Caki2 (cell line): ENCODE measurements at regions not wholly inside any gene's neighbourhood (a gene's known extent, or its start where the extent isn't known, plus 50 kb on each side); places are given as distances from the start of the nearest gene placed in this dataset.

ENCODE experiments used
- DNase-seq: peaks from one replicate; pipeline ENCODE4 v3.0.0-alpha.2; 2015; ENCODE audit warnings: low read depth
- in situ Hi-C: cut with HindIII; loops from 2 replicates; pipeline ENCODE4 v1.10.0; 2016; ENCODE audit warnings: low sequenced_read_pairs, low pct_unique_long_range_greater_than_20kb, mixed read lengths

DNA sequence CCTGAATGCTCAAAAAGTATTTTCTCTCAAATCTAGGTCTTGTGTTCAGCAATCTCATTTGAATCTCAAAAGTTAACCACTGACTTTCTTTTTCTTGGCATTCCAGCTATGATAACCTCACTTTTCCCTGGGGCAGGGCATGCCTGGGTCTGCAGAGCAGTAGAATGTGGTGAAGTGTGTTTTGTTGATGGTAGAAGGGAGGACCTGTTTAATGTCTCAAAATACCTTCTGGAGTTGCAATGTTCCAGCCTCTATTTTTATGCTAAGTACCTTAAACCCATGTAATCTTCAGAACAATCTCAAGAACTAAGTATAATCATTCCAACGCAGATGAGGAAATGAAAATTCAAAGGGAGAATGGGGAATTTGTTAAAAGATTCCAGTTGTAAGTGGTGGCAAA lies 82.1 kb upstream of the FUT8 start:
- DNase-seq = no peak
- in situ Hi-C loops = no loop called here

DNA sequence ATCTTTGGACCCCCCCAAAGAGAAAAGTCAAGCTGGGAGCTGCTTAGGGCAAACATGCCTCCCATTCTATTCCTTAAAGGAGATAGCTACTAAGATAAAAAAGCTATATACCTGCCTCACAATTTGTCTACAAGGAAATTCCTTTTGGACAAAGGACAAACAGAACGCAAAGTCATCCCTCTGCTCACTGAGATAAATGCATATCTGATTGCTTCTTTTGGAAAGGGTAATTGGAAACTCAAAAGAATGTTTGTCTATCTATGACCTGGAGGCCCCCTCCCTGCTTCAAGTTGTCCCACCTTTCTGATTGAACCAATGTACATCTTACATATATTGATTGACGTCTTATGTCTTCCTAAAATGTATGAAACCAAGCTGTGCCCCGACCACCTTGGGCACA lies 80.9 kb upstream of the FUT8 start:
- no peak for DNase-seq
- in situ Hi-C loops = no loop called here

DNA sequence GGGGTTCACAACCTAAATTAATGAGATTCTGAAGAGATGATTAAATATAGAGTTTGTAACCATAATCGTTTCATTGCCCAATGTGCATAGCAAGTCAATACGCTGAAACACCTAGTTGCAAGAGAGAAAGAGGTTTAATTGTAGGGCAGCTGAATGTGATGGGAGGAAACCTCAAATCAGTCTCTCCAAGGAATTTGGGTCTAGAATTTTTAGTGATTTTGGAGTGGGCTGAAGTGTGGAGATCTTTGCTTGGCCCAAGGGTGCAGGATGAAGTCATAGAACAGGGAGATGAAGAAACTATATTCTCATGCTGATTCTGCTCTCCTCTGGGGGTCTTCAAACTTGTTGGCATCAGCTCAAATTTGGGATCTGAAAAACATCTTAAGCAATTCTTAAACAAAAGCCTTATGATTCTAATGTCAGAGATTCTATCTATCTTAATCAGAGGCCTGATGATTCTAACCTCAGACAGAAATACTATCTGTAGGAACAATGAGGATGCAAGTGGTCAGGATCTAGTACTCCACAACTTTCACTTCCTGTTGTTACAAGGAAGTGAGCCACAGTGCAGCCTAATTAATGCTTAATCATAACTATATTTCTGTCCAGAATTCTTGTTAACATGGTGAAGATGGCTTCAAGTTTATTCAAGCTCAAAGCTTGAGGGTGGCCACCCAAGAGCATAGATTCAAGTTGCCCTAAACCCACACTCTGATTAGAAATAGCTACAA lies 80.2 kb upstream of the FUT8 start:
- in situ Hi-C loops = no loop called here

DNA sequence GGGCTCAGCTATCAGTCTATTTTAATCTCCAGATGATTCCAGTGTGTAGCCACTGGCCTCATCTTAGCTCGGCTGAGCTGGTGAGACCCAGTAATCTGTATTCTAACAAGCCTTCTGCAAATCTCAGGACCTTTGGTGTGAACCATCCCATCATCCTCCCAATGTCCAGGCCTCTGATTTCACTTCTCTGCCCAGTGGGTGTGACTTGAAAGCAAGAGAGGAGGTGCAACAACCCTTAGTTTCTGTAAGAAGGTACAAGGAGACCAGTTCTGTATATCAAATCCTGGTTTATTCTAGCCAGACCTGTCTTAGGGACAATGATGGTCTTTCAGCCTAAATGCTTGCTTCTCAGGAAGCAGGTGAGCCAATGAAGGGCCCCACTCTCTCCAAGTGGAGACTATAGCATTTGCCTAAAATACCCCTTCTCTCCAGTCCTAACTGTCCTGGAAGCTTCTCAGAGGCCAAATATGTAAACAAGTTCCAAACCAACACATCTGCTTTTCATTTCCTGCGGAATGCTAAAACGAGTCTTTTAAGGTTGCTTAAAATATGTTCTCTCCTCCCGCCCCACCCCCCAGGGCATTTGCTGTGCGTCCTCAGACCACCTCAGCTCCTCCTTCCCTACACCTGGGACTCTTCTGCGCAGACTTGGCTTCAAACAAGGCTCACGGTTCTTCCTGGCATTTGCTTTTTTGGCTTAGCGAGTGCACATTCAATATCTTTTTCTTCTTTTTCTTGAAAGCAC lies 78.4 kb upstream of the FUT8 start:
- DNase-seq = no peak

More for the DNA sequence above, 80.2 kb upstream of the FUT8 start:
- DNase-seq = no peak

DNA sequence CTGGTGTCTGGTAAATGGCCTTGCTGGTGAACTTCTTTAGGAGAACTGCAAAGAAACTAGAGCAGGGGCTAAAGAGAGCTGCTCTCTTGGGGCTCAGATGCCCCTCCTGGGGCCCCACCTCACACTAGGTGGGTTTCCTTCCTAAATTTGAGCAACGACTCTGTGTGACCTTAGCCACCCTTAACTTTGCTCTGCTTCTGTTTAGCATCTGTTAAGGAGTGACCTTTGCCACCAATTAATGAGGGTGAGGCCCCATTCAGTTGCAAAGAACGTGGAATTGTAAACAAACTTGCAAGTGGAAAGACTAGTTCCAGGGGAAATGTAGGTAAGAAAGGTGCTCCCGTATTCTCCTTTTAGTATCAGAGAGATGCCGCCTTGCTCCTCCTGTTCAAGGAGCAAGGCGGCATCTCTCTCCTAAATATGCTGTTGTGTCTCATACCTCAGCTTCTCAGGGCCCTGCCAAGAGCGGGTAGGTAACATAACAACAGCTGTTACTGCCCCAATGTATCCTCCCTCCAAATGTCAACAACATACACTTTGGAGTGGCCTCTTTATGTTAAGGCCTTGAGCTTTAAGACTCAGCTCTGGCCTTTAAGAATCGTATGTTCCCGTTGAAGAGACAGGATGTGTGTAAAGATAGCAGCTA lies 77.6 kb upstream of the FUT8 start:
- no peak for DNase-seq
- in situ Hi-C loops = no loop called here

More for the DNA sequence above, 78.4 kb upstream of the FUT8 start:
- in situ Hi-C loops = no loop called here

DNA sequence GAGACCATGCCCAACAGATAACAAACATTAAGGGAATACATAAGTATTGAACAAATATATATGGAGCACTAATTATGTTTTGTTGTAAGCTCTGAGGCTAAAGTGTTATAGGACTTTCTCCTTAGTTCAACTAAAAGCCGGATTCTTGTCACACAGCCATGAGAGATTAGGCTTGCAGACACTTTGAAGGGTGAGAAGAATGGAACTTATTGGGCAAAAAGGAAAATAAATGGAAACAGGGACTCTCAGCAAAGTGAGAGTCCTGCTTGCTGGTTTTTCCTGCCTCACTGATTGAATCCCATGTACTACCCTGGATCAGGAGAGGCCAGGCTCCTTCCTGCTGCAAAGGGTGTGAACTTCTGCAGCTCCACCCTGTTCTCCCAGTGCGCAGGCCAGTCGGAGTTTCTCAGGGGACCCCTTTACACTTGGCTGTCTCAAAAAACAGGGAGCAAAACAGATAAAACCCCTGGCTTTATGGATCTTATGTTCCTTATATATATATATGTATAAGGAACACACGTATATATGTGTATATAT lies 77.1 kb upstream of the FUT8 start:
- no peak for DNase-seq
- in situ Hi-C loops = no loop called here

DNA sequence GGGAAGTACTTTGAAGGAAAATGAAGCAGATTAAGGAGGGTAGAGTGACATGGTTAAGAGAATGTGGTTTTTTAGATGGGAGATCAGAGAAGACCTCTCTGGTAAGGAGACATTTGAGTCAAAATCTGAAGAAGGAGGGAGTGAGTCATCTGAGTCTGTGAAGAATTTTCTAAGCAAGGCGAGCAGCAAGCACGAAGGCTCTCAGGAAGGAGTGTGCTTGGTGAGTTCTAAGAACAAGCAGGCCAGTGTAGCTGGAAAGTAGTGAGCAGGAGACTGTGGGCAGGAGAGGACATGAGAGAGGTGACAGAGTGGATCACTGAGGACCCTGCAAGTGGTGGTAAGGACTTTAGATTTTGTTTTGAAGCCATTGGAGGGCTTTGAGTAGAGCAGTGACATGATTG lies 76.3 kb upstream of the FUT8 start:
- in situ Hi-C loops = no loop called here
- no peak for DNase-seq

DNA sequence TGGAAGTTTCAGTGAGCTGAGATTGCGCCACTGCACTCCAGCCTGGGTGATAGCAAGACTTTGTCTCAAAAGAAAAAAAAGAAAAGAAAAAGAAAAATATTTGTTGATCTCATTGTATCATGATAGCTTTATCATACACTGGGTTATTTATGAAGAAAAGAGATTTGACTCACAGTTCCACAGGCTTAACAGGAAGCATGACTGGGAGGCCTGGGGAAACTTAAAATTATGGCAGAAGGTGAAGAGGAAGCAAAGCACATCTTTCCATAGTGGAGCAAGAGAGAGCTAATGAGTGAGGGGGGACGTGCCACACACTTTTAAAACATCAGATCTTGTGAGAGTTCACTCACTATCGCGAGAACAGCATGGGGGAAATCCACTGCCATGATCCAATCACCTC lies 72.7 kb upstream of the FUT8 start:
- in situ Hi-C loops = no loop called here
- DNase-seq = no peak

DNA sequence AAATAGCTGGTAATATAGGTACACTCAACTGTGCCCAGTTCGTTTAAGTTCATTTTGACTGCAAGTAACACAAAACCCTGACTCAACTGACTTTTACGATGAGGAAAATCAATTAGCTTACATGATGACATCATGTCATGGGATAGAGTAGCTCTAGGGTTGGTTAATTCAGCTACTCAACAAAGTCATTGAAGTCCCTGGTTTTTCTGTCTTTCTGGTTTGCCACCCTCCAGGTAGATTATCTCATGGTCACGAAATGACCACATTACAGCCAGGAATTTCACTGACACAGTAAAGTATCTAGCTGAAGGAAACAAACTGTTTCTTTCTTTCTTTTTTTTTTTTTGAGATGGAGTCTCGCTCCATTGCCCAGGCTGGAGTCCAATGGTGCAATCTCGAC lies 68.5 kb upstream of the FUT8 start:
- DNase-seq = peak; percentile 33
- in situ Hi-C loops = no loop called here

DNA sequence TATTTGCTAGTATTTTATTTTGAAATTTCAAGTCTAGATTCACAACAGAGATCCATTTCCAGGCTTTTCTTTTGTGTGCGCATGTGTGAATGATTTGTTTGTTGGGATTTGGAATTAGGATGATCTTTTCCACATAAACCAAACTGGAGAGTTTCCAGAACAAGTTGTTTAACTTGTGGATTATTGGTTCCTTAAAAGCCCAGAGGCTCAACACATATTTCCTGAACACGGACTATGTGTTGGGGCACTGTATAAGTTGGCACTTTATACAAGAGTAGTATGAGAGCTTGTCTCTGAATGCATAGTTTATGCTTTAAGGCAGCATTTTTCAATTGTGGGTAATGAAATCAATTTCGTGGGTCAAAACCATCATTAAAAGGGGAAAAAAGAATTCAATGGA lies 67.3 kb upstream of the FUT8 start:
- in situ Hi-C loops = no loop called here
- no peak for DNase-seq

DNA sequence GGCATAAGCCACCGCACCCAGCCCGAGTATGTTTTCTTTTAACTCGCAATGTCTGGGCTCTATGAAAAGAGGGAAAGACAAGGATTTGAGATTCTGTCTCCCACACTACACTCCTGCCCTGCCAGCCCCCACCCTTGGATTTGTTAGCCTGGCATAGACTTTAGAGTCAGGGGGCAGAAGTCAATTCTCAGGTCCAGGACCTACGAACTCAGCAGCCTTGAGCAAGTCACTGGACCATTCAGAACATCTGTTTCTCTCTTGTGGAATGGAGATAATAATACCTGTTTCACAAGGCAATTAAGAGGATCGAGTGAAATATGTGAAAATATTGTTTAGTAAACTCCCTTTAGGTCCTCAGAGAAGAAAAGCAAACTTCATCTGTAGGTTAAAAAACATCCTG lies 66.1 kb upstream of the FUT8 start:
- in situ Hi-C loops = no loop called here

DNA sequence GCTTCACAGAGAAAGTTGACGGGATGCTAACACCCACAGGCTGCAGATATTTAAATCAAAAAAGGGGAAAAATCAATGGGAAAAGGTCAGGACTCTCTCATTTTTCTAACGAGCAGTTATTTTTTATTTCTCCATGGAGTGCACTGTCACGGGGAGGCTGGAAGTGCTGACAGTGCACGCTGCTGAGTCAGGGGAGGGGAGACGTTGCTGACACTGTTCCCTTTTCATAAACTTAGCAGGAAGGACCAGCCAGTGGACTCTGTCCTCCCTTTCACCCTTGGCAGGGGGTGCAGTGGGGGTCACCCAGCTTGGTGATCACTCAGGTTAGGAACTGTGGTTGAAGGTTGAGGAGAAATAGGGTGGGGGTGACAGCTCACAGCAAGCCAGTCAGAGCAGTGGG lies 65.6 kb upstream of the FUT8 start:
- in situ Hi-C loops = no loop called here

More for the DNA sequence above, 66.1 kb upstream of the FUT8 start:
- no peak for DNase-seq

DNA sequence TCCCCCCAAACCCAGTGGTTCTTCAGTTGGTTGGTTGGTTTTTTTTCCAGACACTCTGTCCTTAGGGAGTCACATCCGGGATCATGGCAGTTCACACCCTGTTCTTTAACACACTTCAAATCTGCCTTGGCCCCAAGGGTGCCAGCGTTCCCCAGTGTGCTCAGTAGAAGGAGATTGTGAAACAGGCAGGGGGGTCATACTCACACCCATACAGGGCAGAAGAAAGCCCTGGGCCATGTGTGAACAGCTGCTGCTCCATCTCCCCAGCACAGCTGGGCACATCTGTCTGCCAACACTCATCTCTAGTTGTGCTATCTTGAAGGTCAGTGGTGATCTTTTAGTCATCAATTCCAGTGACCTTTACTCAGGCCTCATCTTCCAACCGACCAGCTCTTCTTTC lies 64.4 kb upstream of the FUT8 start:
- DNase-seq = no peak
- in situ Hi-C loops = no loop called here

More for the DNA sequence above, 65.6 kb upstream of the FUT8 start:
- no peak for DNase-seq

DNA sequence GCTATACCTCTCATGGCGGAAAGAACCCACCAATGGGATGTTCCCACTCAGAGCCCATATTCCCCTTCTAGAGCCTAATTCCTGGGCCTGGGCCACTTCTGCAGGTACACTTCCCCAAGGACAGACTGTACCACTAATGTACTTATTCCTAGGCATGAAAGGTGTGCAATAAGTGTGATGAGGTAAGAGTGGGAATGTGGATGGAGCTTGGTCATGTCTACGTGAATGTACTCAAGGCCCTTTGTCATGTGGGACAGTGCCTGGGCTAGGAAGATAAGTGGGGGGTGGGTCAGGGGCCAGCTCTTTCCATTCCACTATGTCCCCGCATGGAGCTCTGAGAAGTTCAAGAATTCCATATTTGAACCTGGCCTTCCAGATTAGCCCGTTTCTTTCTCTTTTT lies 63.4 kb upstream of the FUT8 start:
- in situ Hi-C loops = no loop called here

DNA sequence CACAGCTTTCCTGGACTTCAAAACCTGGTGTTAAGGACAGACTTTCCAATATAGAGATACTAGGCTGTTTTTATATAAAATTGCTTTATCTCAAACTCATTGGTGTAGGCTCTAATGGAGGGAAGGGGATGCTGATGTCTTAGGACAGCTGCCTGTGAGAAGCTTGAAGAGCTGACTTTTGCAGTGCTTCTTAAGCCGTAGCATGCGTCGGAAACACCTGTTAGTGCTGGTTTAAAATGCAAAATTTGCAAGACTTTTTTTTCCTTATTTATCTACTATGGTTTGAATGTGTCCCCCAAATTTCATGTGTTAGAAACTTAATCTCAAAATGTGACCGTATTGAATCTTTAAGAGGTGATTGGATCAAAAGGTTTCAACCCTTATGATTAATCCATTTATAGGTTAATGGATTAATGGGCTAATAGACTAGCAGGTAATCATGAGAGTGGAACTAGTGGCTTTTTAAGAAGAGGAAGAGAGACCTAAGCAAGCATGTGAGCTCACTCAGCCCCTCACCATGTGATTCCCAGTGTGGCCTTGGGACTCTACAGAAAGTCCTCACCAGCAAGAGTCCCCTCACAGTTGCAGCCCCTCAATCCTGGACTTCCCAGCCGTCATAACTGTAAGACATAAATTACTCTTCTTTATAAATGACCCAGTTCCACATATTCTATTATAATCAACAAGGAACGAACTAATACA lies 60.9 kb upstream of the FUT8 start:
- no peak for DNase-seq
- in situ Hi-C loops = no loop called here

More for the DNA sequence above, 63.4 kb upstream of the FUT8 start:
- no peak for DNase-seq

DNA sequence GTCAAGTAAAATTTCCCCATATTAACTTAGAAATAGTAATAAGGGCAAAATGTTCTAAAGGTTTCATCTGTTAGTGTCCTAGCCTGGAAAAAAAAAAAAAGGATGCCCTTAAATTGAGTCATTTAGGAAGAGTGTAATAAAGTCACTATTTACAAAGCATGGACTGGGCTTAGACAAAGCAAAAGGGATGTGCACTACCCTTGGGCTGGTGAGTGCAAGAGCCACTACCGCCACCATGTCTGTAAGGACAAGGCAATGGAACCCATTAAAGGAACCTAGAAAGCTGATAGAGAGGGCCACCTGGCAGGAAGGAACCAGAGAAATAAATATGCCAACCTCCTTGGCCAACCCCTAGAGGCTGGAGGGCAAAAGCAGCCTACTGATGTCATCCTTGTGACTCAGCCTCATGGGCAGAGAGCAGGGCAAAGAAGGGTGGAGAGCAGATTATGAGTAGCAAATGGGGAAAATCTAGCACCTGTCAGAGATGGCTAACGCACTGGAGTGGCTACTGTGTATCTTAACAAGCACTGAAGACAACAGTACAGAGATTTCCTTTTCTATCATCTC lies 59.5 kb upstream of the FUT8 start:
- peak; percentile 61 for DNase-seq
- in situ Hi-C loops = no loop called here

DNA sequence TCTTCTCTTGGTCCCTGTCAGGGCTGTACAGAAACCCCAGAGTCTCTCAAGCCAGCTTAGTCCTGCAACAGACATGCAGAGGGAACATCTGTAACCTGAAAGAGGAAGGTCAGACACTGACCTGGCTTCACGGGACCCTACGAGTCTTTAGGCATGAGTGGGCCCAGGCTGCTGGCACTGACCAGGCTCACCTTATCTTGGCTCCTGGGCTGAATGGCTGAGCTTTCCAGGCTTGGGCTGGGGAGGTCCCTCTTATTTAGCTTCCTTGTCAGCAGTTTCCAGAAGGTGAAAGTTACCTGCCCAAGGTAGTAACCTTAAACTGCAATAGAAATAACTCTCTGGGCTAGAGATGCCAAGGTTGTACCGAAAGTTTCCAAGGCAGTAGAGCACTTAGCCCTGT lies 58.4 kb upstream of the FUT8 start:
- in situ Hi-C loops = no loop called here
- no peak for DNase-seq

DNA sequence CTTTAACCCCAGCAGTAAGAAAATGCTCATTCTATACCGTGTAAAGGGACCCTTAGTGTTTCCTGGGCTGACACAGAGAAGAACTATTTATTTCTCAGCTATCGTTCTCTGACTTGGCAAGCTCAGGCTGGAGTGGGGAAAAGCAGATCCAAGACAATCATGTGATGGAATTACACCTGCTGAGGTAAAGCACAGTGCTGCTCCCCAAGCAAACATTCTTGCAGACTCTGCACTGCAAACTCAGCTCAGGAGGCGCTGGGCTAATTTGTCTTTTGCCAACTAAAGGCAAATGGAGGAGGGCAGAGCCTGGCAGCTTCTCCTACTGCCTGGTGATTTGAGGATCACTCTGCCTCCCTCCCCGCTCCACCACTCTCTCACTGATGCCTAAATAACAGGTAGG lies 57.8 kb upstream of the FUT8 start:
- no peak for DNase-seq
- in situ Hi-C loops = no loop called here
